Right renal cortex interstitium (tissue), 3 donors: ENCODE measurements at regions not wholly inside any gene's neighbourhood (a gene's known extent, or its start where the extent isn't known, plus 50 kb on each side); places are given as distances from the start of the nearest gene placed in this dataset.

Source experiments
- DNase-seq, 3 donors: peaks; one replicate each; pipeline ENCODE4 v3.0.0-alpha.2; 2013; ENCODE audit warnings: low read depth in 3 of 3, low spot score in 2 of 3

GRCh38 chr7:33661430-33662160 is 243.7 kb upstream of the BMPER start:
- DNase-seq = no peak

DNA sequence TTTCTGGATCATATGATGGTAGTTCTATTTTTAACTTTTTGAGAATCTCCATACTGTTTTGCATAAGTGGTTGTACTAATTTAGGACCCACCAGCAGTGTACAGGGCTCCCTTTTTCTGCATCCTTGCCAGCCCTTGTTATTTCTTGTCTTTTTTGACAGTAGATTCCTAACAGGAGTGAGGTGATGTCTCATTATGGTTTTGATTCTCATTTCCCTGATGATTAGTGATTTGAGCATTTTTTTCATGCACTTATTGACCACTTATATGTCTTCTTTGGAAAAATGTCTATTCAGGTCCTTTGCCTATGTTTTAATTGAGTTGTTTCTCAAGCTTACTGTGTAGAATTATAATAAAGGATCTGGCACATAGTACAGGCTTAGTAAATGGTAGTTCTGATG is 238.8 kb upstream of the BMPER start:
- DNase-seq = no peak

- no peak for DNase-seq
These were observed 238.1 kb upstream of the BMPER start for GRCh38 chr7:33667196-33667595.

DNA sequence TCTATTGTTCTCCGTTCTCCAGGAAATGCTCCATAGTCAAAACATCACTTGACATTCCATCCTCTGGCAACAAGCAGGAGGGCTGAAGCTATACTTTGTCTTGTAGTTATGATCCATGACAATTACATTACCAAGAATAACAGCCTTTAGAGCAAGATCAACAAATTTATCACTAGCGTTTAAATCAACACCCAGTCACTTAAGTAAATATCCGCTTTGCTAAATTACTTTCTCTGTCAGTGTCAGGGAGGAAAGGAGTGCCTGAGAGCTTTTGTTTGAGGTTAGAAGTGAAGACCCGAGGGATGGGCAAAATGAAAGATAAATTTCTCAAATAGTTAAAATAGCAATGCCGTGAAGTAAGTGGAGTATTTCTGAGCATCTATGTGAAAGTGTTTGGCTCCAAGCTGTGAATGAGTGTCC is 236.1 kb upstream of the BMPER start:
- DNase-seq = peak in 1 of 3 donors; percentile 38

GRCh38 chr7:33671531-33672262 is 233.6 kb upstream of the BMPER start:
- no peak for DNase-seq

- DNase-seq = no peak
These were observed 232.2 kb upstream of the BMPER start for GRCh38 chr7:33673029-33673700.

DNA sequence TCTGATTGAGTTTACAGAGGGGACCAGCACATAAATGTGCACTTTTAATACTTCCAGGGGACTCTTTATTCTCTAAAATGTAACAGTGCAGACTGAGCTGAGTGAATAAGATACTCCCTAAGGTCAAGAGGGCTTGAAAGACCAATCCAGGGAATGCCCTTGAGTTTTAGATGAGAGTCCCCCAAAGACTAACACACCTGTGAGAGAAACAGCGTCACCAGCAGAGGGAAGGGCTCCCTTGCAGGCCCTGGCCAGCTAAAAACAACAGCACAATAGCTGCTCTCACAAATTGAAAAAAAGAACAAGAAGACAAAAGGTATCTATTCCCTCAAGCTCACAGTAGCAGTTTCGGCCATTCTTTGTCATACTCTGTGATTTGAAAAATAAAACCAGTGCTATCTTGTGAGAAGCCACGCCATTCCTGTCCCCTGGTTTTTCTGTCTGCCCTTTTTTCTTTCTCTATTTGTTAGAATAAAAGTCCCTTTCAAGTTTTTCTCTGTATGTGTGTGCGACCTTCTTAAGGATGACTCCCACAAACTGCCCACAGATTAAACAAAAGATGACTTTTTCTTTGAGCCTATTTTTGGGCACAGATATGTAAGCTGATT is 230.4 kb upstream of the BMPER start:
- DNase-seq = no peak

GRCh38 chr7:33677556-33677955 is 227.8 kb upstream of the BMPER start:
- DNase-seq = no peak

- no peak for DNase-seq
These were observed 226.6 kb upstream of the BMPER start for GRCh38 chr7:33678569-33679335.

GRCh38 chr7:33680682-33681081 is 224.7 kb upstream of the BMPER start:
- no peak for DNase-seq

- DNase-seq = no peak
These were observed 219.8 kb upstream of the BMPER start for GRCh38 chr7:33685503-33685902.

- no peak for DNase-seq
These were observed 219.2 kb upstream of the BMPER start for GRCh38 chr7:33685981-33686683.

DNA sequence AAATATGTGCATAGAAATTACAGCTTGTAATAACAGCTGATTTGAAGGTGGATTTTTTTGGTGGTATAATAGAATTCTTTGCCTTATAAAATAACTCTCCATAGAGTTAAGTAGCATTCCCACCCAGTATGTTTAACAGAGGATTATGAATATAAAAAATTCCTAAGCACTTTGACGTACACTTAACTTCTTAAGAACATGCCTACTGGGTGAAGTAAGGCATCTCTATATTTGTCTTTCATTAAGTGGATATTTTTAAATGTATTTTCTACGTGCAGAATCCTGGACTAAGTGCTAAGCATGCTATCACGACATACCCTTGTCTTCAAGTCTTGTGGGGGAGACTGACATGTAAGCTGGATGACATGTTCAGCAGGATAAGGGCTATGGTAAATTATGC is 217.7 kb upstream of the BMPER start:
- no peak for DNase-seq

DNA sequence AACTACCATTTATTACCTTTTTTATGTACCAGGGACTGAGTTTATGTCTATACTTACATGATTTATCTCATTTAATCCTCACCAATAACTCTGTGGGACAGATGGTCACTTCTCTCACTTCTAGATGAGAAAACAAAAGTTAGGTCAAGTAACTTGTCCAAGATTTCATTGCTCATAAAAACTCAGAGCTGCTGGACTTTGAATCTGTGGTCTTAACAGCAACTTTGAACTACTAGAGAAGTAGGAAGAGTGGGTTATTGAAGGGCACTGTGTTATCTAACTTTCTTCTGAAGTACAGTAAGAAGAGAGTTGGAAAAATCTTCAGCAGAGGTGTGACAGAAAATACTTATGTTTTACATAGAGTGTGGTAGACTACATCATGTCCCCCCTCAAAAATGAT is 214.2 kb upstream of the BMPER start:
- DNase-seq = no peak

GRCh38 chr7:33692956-33693355 is 212.4 kb upstream of the BMPER start:
- DNase-seq = no peak

DNA sequence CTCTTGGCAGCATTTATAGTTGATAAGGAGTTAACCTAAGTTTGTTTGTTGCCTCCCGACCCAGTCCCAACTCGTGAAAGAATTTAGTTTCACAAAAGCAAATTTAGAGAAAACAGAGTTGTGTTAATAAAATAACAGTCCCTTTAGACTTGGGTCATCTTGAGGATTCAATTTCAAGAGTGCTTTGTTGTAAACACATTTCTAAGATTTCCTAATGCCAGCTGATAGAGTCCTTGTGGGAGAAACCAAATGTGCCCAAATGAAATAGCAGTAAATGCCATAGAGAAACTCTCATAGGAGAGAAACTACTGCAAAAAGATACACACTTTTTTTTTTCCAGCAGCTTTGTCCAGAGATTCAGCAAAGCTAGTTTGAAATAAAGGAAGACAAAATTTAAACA is 211.3 kb upstream of the BMPER start:
- DNase-seq = no peak

DNA sequence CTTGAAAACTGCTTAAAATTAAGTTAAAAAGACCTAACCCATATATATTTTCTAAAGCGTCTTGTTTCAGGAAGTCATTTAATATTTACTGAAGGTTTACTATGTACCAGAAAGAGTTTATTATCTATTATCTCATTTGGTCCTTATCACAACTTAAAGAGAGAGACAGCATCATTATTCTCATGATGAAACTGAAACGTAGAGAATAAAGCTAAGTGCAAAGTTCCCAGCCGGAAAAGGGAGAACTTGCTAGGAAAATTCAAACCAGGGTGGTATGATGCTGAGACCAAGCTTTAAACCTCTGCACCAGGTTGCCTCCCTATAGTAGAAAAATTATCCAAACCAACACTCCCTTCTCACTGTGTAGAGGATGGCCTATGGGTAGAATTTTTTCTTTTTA is 207.7 kb upstream of the BMPER start:
- no peak for DNase-seq

- DNase-seq = no peak
These were observed 207.3 kb upstream of the BMPER start for GRCh38 chr7:33698041-33698440.

DNA sequence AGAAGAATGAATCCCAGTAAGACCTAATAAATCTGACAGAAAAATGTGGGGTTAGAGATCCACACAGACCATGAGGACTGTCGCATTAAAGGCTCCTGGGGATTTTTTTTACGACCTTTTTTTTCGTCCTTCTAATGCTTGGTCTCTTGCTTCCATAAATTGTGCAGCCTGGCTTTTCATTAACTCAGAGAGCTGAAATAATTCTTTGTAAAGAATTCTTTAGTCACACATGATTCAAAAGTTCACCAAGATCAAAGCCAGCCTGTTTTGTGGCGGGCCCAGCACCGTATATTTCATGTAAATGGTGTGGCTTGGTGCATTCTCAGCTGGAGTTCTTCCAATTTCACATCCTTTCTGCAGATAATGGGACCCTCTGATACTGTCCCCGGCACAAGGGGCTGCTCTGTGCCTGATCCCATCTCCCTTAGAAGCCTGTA is 206.6 kb upstream of the BMPER start:
- DNase-seq = no peak
